ENCODE measurements at regions not wholly inside any gene's neighbourhood (a gene's known extent, or its start where the extent isn't known, plus 50 kb on each side); places are given as distances from the start of the nearest gene placed in this dataset.

DNA sequence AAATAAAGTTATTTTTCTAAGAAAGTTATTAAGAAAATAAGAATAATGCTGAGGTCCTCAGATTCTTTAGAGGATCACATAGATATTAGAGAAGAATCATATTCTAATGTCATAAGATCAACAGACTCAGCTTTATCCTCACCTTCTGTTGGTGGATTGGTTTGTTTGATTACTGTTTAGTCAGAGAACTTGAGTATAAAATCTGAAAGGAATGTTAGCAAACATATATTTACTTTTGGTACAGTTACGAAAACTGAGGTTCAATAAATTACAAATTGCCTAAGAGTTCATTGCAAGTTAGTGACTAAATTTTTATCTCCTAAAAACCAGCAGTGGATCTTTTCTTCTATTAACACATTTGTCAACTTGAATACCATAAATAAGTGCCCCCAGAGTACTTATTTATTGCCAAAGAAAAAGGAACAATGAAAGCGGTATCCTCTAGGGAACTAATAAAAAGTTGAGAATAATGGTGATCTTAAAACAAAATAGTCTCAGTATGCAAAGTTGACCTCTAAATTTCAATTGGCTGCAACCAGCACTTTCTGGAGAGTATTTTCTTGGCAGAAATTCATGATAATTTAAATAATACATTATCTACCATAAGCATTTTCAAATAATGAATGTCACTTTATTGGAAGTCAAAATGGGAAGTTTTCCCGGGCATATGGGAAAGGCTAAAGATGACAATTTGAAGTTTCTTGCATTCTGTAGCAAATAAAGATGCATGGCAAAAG, 296.8 kb downstream of the OTOL1 start:
- no peaks in the 10 kb centered on the region for H4K20me1 ChIP-seq (ENCODE audit: insufficient read depth, low read length)
- H3K27ac ChIP-seq (ENCODE audit: low read depth in 1 of 2, low read length in 2 of 2) = no peak overlapping the region
- H3K9me3 Mint-ChIP-seq = peaks cover 0 to 2% (median 0%) of the 10 kb centered on the region in 7 donors
- H3K4me1 ChIP-seq (ENCODE audit: control insufficient read depth in 1 of 2, insufficient read depth in 2 of 2, low read length in 2 of 2) = no peaks in the 10 kb centered on the region
- WGBS (ENCODE audit: insufficient coverage) = no CpG with 5 or more reads among the region's 3 CpGs
- H3K4me3 ChIP-seq (replicated peaks in 1 of 3; ENCODE audit: low read depth in 2 of 3, low read length in 3 of 3) = no peak overlapping the region
- H3K36me3 ChIP-seq (replicated peaks in 1 of 2; ENCODE audit: control insufficient read depth in 1 of 2, insufficient read depth in 2 of 2, low read length in 2 of 2) = no peaks in the 10 kb centered on the region
- no peaks in the 10 kb centered on the region for H3K27me3 ChIP-seq (ENCODE audit: control insufficient read depth in 2 of 2, insufficient read depth in 2 of 2, low read length in 2 of 2)
- no peak overlapping the region for H3K9ac ChIP-seq (ENCODE audit: insufficient read depth, low read length, poor library complexity, severe bottlenecking)
- H3K4me3 Mint-ChIP-seq = no peak overlapping the region
- intact Hi-C loops (cut with micrococcal nuclease) = no loop called here
- DNase-seq = no peak
- H3K36me3 Mint-ChIP-seq = no peaks in the 10 kb centered on the region
- H3K4me1 Mint-ChIP-seq = no peaks in the 10 kb centered on the region
- H3K79me2 ChIP-seq (ENCODE audit: insufficient read depth, low read length) = no peaks in the 10 kb centered on the region
- TF ChIP-seq, protein P1, sequence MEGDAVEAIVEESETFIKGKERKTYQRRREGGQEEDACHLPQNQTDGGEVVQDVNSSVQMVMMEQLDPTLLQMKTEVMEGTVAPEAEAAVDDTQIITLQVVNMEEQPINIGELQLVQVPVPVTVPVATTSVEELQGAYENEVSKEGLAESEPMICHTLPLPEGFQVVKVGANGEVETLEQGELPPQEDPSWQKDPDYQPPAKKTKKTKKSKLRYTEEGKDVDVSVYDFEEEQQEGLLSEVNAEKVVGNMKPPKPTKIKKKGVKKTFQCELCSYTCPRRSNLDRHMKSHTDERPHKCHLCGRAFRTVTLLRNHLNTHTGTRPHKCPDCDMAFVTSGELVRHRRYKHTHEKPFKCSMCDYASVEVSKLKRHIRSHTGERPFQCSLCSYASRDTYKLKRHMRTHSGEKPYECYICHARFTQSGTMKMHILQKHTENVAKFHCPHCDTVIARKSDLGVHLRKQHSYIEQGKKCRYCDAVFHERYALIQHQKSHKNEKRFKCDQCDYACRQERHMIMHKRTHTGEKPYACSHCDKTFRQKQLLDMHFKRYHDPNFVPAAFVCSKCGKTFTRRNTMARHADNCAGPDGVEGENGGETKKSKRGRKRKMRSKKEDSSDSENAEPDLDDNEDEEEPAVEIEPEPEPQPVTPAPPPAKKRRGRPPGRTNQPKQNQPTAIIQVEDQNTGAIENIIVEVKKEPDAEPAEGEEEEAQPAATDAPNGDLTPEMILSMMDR (IDR thresholded peaks at IDR 0.05) = no peak
- no peak overlapping the region for H3K4me2 ChIP-seq (replicated peaks; ENCODE audit: extremely low read depth, low read length, poor library complexity, severe bottlenecking)
- no peak overlapping the region for H3K27ac Mint-ChIP-seq
- H3K27me3 Mint-ChIP-seq (ENCODE audit: low read depth in 3 of 3) = no peaks in the 10 kb centered on the region
- H3K9me3 ChIP-seq (replicated peaks in 1 of 2; ENCODE audit: control insufficient read depth in 1 of 2, insufficient read depth in 1 of 2, low read length in 2 of 2) = no peaks in the 10 kb centered on the region
- H2AFZ ChIP-seq (ENCODE audit: insufficient read depth, low read depth, low read length, poor library complexity, severe bottlenecking) = no peak overlapping the region

DNA sequence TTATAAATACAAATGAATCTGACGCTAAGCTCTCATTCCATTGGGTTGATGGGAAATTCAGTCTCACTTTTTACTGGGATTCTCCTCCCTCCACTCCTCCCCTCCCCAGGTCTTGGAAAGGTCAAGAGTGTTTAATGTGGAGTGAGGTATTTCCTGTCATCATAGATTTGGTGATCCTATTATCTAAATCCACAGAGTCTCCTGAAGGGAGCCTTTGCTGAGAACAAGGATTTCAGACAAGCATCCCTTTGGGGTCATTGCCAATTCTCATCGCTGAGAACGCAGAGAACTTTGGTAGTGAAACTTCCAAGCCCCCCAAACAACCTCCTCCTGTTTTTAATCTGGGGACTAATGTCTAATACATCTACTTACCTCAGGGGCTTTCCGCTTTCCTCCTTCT, 297.9 kb downstream of the OTOL1 start:
- Histone ChIP-seq H3K4me3 (replicated peaks in 1 of 3; ENCODE audit: low read depth in 2 of 3, low read length in 3 of 3) (no peak overlapping the region), H3K4me2 (replicated peaks; ENCODE audit: extremely low read depth, low read length, poor library complexity, severe bottlenecking) (no peak overlapping the region), H3K9me3 (replicated peaks in 1 of 2; ENCODE audit: control insufficient read depth in 1 of 2, insufficient read depth in 1 of 2, low read length in 2 of 2) (no peaks in the 10 kb centered on the region), H3K4me1 (ENCODE audit: control insufficient read depth in 1 of 2, insufficient read depth in 2 of 2, low read length in 2 of 2) (no peaks in the 10 kb centered on the region), H3K9ac (ENCODE audit: insufficient read depth, low read length, poor library complexity, severe bottlenecking) (no peak overlapping the region), H3K36me3 (replicated peaks in 1 of 2; ENCODE audit: control insufficient read depth in 1 of 2, insufficient read depth in 2 of 2, low read length in 2 of 2) (no peaks in the 10 kb centered on the region), H3K79me2 (ENCODE audit: insufficient read depth, low read length) (no peaks in the 10 kb centered on the region), H3K27ac (ENCODE audit: low read depth in 1 of 2, low read length in 2 of 2) (no peak overlapping the region), H4K20me1 (ENCODE audit: insufficient read depth, low read length) (no peaks in the 10 kb centered on the region), H3K27me3 (ENCODE audit: control insufficient read depth in 2 of 2, insufficient read depth in 2 of 2, low read length in 2 of 2) (no peaks in the 10 kb centered on the region), H2AFZ (ENCODE audit: insufficient read depth, low read depth, low read length, poor library complexity, severe bottlenecking) (no peak overlapping the region)
- WGBS (ENCODE audit: insufficient coverage) = 100% methylated on average over 2 of the region's 4 CpGs
- Mint-ChIP-seq H3K27me3 (ENCODE audit: low read depth in 3 of 3) (no peaks in the 10 kb centered on the region), H3K27ac (no peak overlapping the region), H3K4me1 (no peaks in the 10 kb centered on the region), H3K36me3 (no peaks in the 10 kb centered on the region), H3K9me3 (peaks cover 0 to 3% (median 2%) of the 10 kb centered on the region in 7 donors), H3K4me3 (no peak overlapping the region)
- intact Hi-C loops (cut with micrococcal nuclease) = no loop called here
- TF ChIP-seq, protein P1 (IDR thresholded peaks at IDR 0.05) = no peak
- DNase-seq = no peak

Measured in CD14-positive monocyte (primary cell).